ENCODE measurements at regions not wholly inside any gene's neighbourhood (a gene's known extent, or its start where the extent isn't known, plus 50 kb on each side); places are given as distances from the start of the nearest gene placed in this dataset.

DNA sequence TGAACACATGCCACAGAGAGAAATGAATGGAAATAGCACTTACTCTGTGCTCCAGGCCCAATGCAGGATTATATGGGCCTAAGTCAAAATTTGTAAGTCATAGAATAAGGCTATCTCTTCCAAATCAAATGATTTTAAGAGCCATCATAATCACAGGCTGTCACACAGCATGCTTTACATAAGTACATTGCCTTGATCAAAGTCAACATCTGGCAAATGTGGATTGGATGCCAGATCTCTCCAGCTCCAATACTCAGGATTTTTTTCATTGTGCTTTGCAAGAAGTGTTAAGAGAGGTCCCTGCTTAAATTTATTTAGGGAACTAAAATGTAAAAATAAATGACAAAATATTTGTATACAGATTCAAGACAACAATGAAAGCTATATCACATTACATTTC is 299.9 kb downstream of the PRDM5 start:
- dilution Hi-C loops (cut with MboI; ENCODE audit: extremely low pct_ligation_motif_present, low sequenced_read_pairs), result no loop called here
- H3K4me3 ChIP-seq (ENCODE audit: control insufficient read depth in 2 of 3, extremely low read depth in 1 of 3, insufficient read depth in 2 of 3, low read depth in 1 of 3, low read length in 3 of 3), result no peak overlapping the region

DNA sequence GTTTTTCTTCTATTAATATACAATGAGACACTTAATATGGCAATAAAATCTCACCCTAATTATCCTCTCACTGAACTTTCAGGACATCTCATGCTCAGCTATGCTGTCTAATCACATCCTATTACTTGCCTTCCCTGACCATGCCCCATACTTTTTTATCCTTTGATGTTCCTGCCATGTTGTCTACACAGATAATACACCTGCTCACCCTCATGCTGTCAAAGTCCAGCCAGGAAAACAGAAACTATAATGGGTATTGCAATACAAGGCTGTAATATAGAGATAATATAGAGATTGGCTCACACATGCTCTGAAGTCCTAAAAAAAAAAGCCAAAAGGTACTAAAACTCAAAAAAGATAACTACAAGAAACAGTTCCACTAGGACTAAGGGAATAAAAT is 305.4 kb downstream of the PRDM5 start:
- FAIRE-seq, result no peak
- TF ChIP-seq, protein P1, sequence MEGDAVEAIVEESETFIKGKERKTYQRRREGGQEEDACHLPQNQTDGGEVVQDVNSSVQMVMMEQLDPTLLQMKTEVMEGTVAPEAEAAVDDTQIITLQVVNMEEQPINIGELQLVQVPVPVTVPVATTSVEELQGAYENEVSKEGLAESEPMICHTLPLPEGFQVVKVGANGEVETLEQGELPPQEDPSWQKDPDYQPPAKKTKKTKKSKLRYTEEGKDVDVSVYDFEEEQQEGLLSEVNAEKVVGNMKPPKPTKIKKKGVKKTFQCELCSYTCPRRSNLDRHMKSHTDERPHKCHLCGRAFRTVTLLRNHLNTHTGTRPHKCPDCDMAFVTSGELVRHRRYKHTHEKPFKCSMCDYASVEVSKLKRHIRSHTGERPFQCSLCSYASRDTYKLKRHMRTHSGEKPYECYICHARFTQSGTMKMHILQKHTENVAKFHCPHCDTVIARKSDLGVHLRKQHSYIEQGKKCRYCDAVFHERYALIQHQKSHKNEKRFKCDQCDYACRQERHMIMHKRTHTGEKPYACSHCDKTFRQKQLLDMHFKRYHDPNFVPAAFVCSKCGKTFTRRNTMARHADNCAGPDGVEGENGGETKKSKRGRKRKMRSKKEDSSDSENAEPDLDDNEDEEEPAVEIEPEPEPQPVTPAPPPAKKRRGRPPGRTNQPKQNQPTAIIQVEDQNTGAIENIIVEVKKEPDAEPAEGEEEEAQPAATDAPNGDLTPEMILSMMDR (optimal IDR thresholded peaks at IDR 0.05 in 1 of 3, IDR thresholded peaks at IDR 0.05 in 1 of 3, conservative IDR thresholded peaks at IDR 0.05 in 1 of 3; ENCODE audit: extremely low read depth in 1 of 3, insufficient read depth in 2 of 3, low read length in 3 of 3), result no peak
- TF ChIP-seq EZH2 (IDR thresholded peaks at IDR 0.05; ENCODE audit: low read length), result no peak
- H4K20me1 ChIP-seq (ENCODE audit: control insufficient read depth, extremely low read depth, insufficient read depth, low read length), result no peaks in the 10 kb centered on the region
- no peak for DNase-seq (ENCODE audit: low read depth, low spot score)
- no peak overlapping the region for H2AFZ ChIP-seq (ENCODE audit: control insufficient read depth, low read length)
- H3K27ac ChIP-seq (ENCODE audit: control insufficient read depth, insufficient read depth, low read length), result no peak overlapping the region
- H3K4me3 ChIP-seq (ENCODE audit: control insufficient read depth in 2 of 3, extremely low read depth in 1 of 3, insufficient read depth in 2 of 3, low read depth in 1 of 3, low read length in 3 of 3), result no peak overlapping the region
- H3K4me1 ChIP-seq (ENCODE audit: control insufficient read depth, extremely low read depth, insufficient read depth, low read length), result no peaks in the 10 kb centered on the region
- no peaks in the 10 kb centered on the region for H3K9me3 ChIP-seq (ENCODE audit: control insufficient read depth, low read depth, low read length)
- H3K9ac ChIP-seq (ENCODE audit: control insufficient read depth, extremely low read depth, insufficient read depth, low read length), result no peak overlapping the region
- dilution Hi-C loops (cut with MboI; ENCODE audit: extremely low pct_ligation_motif_present, low sequenced_read_pairs), result no loop called here
- no peaks in the 10 kb centered on the region for H3K27me3 ChIP-seq (ENCODE audit: control insufficient read depth, extremely low read depth, insufficient read depth, low read length)
- H3K4me2 ChIP-seq (ENCODE audit: control insufficient read depth, extremely low read depth, insufficient read depth, low read depth, low read length), result no peak overlapping the region
- H3K9me1 ChIP-seq (ENCODE audit: control insufficient read depth, extremely low read depth, insufficient read depth, low read length), result no peaks in the 10 kb centered on the region
- H3K79me2 ChIP-seq (ENCODE audit: control insufficient read depth, insufficient read depth, low read length), result no peaks in the 10 kb centered on the region
- H3K36me3 ChIP-seq (ENCODE audit: control insufficient read depth in 2 of 2, extremely low read depth in 1 of 2, insufficient read depth in 2 of 2, low read length in 2 of 2), result no peaks in the 10 kb centered on the region

More for the DNA sequence above, 299.9 kb downstream of the PRDM5 start:
- DNase-seq (ENCODE audit: low read depth, low spot score), result no peak
- Histone ChIP-seq H4K20me1 (ENCODE audit: control insufficient read depth, extremely low read depth, insufficient read depth, low read length) (no peaks in the 10 kb centered on the region), H3K4me2 (ENCODE audit: control insufficient read depth, extremely low read depth, insufficient read depth, low read depth, low read length) (no peak overlapping the region), H3K9me3 (ENCODE audit: control insufficient read depth, low read depth, low read length) (no peaks in the 10 kb centered on the region), H3K36me3 (ENCODE audit: control insufficient read depth in 2 of 2, extremely low read depth in 1 of 2, insufficient read depth in 2 of 2, low read length in 2 of 2) (no peaks in the 10 kb centered on the region), H2AFZ (ENCODE audit: control insufficient read depth, low read length) (no peak overlapping the region), H3K9ac (ENCODE audit: control insufficient read depth, extremely low read depth, insufficient read depth, low read length) (no peak overlapping the region), H3K9me1 (ENCODE audit: control insufficient read depth, extremely low read depth, insufficient read depth, low read length) (no peaks in the 10 kb centered on the region), H3K27ac (ENCODE audit: control insufficient read depth, insufficient read depth, low read length) (no peak overlapping the region), H3K79me2 (ENCODE audit: control insufficient read depth, insufficient read depth, low read length) (no peaks in the 10 kb centered on the region), H3K4me1 (ENCODE audit: control insufficient read depth, extremely low read depth, insufficient read depth, low read length) (no peaks in the 10 kb centered on the region), H3K27me3 (ENCODE audit: control insufficient read depth, extremely low read depth, insufficient read depth, low read length) (no peaks in the 10 kb centered on the region)
- TF ChIP-seq, protein P1 (optimal IDR thresholded peaks at IDR 0.05 in 1 of 3, IDR thresholded peaks at IDR 0.05 in 1 of 3, conservative IDR thresholded peaks at IDR 0.05 in 1 of 3; ENCODE audit: extremely low read depth in 1 of 3, insufficient read depth in 2 of 3, low read length in 3 of 3), result no peak
- no peak for TF ChIP-seq EZH2 (IDR thresholded peaks at IDR 0.05; ENCODE audit: low read length)
- no peak for FAIRE-seq
